HG03565 (cell line): ENCODE measurements at regions not wholly inside any gene's neighbourhood (a gene's known extent, or its start where the extent isn't known, plus 50 kb on each side); places are given as distances from the start of the nearest gene placed in this dataset.

Experiments used
- ATAC-seq: cut with Tn5 transposase; IDR thresholded peaks from one replicate; pipeline ENCODE4 v1.9.1; 2021; ENCODE audit warnings: mild to moderate bottlenecking, moderate library complexity; ENCODE audit not compliant: unreplicated experiment

GRCh38 chr5:4896328-4896727, 243.8 kb upstream of the ADAMTS16 start:
- no peak for ATAC-seq

- no peak for ATAC-seq
Measured at GRCh38 chr5:4901305-4901811, 238.8 kb upstream of the ADAMTS16 start.

- ATAC-seq: no peak
Measured at GRCh38 chr5:4901924-4902323, 238.2 kb upstream of the ADAMTS16 start.

GRCh38 chr5:4905674-4906520, 234.2 kb upstream of the ADAMTS16 start:
- no peak for ATAC-seq

GRCh38 chr5:4906786-4907185, 233.3 kb upstream of the ADAMTS16 start:
- ATAC-seq: no peak

- ATAC-seq: no peak
Measured at GRCh38 chr5:4907571-4907970, 232.6 kb upstream of the ADAMTS16 start.

- ATAC-seq: no peak
Measured at GRCh38 chr5:4909086-4909485, 231.0 kb upstream of the ADAMTS16 start.

GRCh38 chr5:4911646-4912403, 228.3 kb upstream of the ADAMTS16 start:
- no peak for ATAC-seq

GRCh38 chr5:4921929-4922328, 218.2 kb upstream of the ADAMTS16 start:
- no peak for ATAC-seq

GRCh38 chr5:4924577-4924976, 215.6 kb upstream of the ADAMTS16 start:
- ATAC-seq: no peak

- ATAC-seq: no peak
Measured at GRCh38 chr5:4927097-4927496, 213.0 kb upstream of the ADAMTS16 start.

- no peak for ATAC-seq
Measured at GRCh38 chr5:4928409-4928808, 211.7 kb upstream of the ADAMTS16 start.

GRCh38 chr5:4929092-4929655, 211.0 kb upstream of the ADAMTS16 start:
- no peak for ATAC-seq

GRCh38 chr5:4939042-4939781, 200.9 kb upstream of the ADAMTS16 start:
- ATAC-seq: no peak

- no peak for ATAC-seq
Measured at GRCh38 chr5:4941161-4941560, 199.0 kb upstream of the ADAMTS16 start.

GRCh38 chr5:4941957-4942830, 197.9 kb upstream of the ADAMTS16 start:
- ATAC-seq: no peak

- no peak for ATAC-seq
Measured at GRCh38 chr5:4942831-4943178, 197.3 kb upstream of the ADAMTS16 start.

- ATAC-seq: no peak
Measured at GRCh38 chr5:4945296-4945695, 194.8 kb upstream of the ADAMTS16 start.

GRCh38 chr5:4947106-4947505, 193.0 kb upstream of the ADAMTS16 start:
- no peak for ATAC-seq

GRCh38 chr5:4947893-4948536, 192.1 kb upstream of the ADAMTS16 start:
- no peak for ATAC-seq
